Sigmoid colon (tissue), 3 donors: ENCODE measurements at regions not wholly inside any gene's neighbourhood (a gene's known extent, or its start where the extent isn't known, plus 50 kb on each side); places are given as distances from the start of the nearest gene placed in this dataset.

Source experiments
- POLR2A ChIP-seq, 2 donors: fragments of 450-650 bp; IDR thresholded peaks; one replicate each; pipeline ENCODE4 v1.6.1; 2016; ENCODE audit warnings: antibody characterized with exemption in 2 of 2, mild to moderate bottlenecking in 2 of 2, moderate library complexity in 2 of 2
- TF ChIP-seq, protein P1 (sequence below), 4 experiments: fragments of 450-650 bp in 3 of 4; fragments of 200-600 bp in 1 of 4; IDR thresholded peaks; one replicate each; pipeline ENCODE4 v1.5.1; 2016 to 2019; ENCODE audit warnings: antibody characterized with exemption in 4 of 4, mild to moderate bottlenecking in 3 of 4, moderate library complexity in 2 of 4

DNA sequence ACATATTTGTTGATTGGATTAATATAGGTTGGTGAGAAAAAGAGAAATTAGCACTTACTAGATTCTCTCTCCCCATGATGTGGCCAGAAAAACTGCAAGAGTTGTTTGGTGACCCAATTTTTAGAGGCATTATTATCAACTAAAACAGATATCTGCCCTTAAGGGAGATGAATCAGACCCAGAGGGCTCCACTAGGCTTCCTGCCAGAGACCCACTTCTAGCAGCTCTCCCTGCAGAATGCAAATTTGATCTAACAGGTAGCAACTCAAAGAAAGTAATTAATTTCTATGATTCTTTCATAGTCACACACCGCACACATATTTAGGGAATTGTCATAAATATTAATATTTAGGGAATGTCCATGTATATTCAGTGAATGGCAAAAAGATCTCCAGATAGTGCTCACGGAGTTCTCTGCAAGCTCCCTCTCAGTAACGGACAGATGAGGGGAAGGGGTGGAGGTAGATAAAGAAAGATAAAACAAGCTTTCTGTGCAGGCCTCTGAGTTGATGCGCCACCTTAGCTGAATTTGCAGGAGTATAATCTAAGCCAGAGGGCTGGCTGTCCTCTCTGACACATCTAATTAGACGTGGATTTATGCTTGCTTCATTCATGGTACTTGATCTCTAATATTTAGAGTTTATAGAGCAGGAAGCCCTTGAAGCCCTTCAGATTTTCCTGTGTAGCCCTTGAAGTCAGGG is 84.1 kb upstream of the CCDC190 start:
- TF ChIP-seq, protein P1, sequence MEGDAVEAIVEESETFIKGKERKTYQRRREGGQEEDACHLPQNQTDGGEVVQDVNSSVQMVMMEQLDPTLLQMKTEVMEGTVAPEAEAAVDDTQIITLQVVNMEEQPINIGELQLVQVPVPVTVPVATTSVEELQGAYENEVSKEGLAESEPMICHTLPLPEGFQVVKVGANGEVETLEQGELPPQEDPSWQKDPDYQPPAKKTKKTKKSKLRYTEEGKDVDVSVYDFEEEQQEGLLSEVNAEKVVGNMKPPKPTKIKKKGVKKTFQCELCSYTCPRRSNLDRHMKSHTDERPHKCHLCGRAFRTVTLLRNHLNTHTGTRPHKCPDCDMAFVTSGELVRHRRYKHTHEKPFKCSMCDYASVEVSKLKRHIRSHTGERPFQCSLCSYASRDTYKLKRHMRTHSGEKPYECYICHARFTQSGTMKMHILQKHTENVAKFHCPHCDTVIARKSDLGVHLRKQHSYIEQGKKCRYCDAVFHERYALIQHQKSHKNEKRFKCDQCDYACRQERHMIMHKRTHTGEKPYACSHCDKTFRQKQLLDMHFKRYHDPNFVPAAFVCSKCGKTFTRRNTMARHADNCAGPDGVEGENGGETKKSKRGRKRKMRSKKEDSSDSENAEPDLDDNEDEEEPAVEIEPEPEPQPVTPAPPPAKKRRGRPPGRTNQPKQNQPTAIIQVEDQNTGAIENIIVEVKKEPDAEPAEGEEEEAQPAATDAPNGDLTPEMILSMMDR (IDR thresholded peaks at IDR 0.05): no peak
- TF ChIP-seq POLR2A (IDR thresholded peaks at IDR 0.05): no peak
